Pancreas (tissue), 10 donors: ENCODE measurements at regions not wholly inside any gene's neighbourhood (a gene's known extent, or its start where the extent isn't known, plus 50 kb on each side); places are given as distances from the start of the nearest gene placed in this dataset.
"Not testable (repeated sequence)": the region's sequence is repeated elsewhere in the genome, so short reads cannot be mapped to it uniquely, and the experiment has no call there.

Source experiments
- ATAC-seq, 4 donors: fragments of 200-7000 bp; cut with Tn5 transposase; one replicate each; pipeline versions ENCODE4 v1.8.0 to v1.9.1; 2020; ENCODE audit warnings: mild to moderate bottlenecking in 4 of 4, moderate library complexity in 4 of 4
- DNase-seq, 6 donors: peaks; one replicate each; pipeline ENCODE4 v3.0.0-alpha.2; 2020
- FAIRE-seq: peaks from 2 replicates; lab custom pipeline; 2012; peaks lifted over from hg19 to GRCh38; lab: Jason Lieb, UNC
- H3K27ac ChIP-seq, 4 donors: fragments of 200-600 bp; sonication (generic); 1 replicate in 3 of 4; 2 replicates in 1 of 4; pipeline versions ENCODE4 v1.5.0 to v1.8.0; 2020
- H3K27me3 ChIP-seq, 4 donors: fragments of 200-600 bp; one replicate each; pipeline ENCODE4 v1.8.0; 2021
- H3K36me3 ChIP-seq, 3 donors: fragments of 200-600 bp; sonication (generic) in 1 of 3; one replicate each; pipeline versions ENCODE4 v1.5.0 to v1.8.0; 2020 to 2021
- H3K4me1 ChIP-seq, 3 donors: fragments of 200-600 bp; one replicate each; pipeline ENCODE4 v1.8.0; 2021
- H3K4me3 ChIP-seq, 4 donors: fragments of 200-600 bp; sonication (generic) in 2 of 4; one replicate each; pipeline versions ENCODE4 v1.5.0 to v1.8.0; 2020 to 2021
- H3K9me3 ChIP-seq, 4 donors: fragments of 200-600 bp; one replicate each; pipeline ENCODE4 v1.8.0; 2021
- CTCF ChIP-seq, 4 donors: fragments of 200-600 bp; sonication (generic) in 3 of 4; IDR thresholded peaks; one replicate each; pipeline versions ENCODE4 v1.5.0 to v1.8.0; 2021; ENCODE audit warnings: antibody characterized with exemption in 4 of 4
- WGBS, 2 donors: extraction: QIAGEN DNeasy Blood & Tissue Kit; methylation state at CpG; one replicate each; pipeline ENCODE4 v1.1.7; 2013; 5-methylcytosine and 5-hydroxymethylcytosine counted together
- intact Hi-C, 3 donors: fragments of 100-400 bp; cut with DNase I; formaldehyde crosslinking; loops; one replicate each; pipeline versions ENCODE4 v1.11.1 to v1.14.2; 2022
- donor health status: healthy with polysubstance abuse.
- donor health status: DM: no; HTN: no; CAD: no; lungs with moderate emphysema.
- donor health status: DM: no; HTN: no; CAD: no.
- donor health status: control.
- donor health status: control.
- donor health status: Bipolar disorder and iron deficiency.
- donor health status: DM: yes; HTN: yes; CAD: no.
- donor health status: DM: no; HTN: no; CAD: no.
- donor health status: DM: no; HTN: no; CAD: no.
- donor health status: DM: yes; HTN: yes; CAD: no.

- peaks cover 0 to 2% (median 0%) of the 10 kb centered on the region in 4 donors for H3K9me3 ChIP-seq
- H3K27me3 ChIP-seq, result no peaks in the 10 kb centered on the region
- no peak for DNase-seq
- no peak for TF ChIP-seq CTCF (IDR thresholded peaks at IDR 0.05)
- ATAC-seq, result no peak
- H3K4me3 ChIP-seq, result no peak overlapping the region
- peaks cover 0 to 7% (median 7%) of the 10 kb centered on the region in 3 donors for H3K4me1 ChIP-seq
- no peak overlapping the region for H3K27ac ChIP-seq
- FAIRE-seq, result no peak
- WGBS, 2 donors, result 0 to 46% methylated on average over 1 of the region's 1 CpG
- no peaks in the 10 kb centered on the region for H3K36me3 ChIP-seq
- intact Hi-C loops, result no loop called here
Observed at GRCh38 chr6:27016689-27017088, 230.8 kb upstream of the PRSS16 start.

- H3K9me3 ChIP-seq, H3K4me3 ChIP-seq, intact Hi-C loops, H3K36me3 ChIP-seq, H3K27me3 ChIP-seq, ATAC-seq, DNase-seq, FAIRE-seq, H3K4me1 ChIP-seq, H3K27ac ChIP-seq: not testable (repeated sequence)
- WGBS, 2 donors, result 94 to 96% methylated on average over 6 of the region's 6 CpGs
Observed at GRCh38 chr6:27018401-27018800, 229.1 kb upstream of the PRSS16 start.

- no peaks in the 10 kb centered on the region for H3K36me3 ChIP-seq
- no peak for TF ChIP-seq CTCF (IDR thresholded peaks at IDR 0.05)
- H3K27me3 ChIP-seq, result no peaks in the 10 kb centered on the region
- H3K9me3 ChIP-seq, result peaks cover 0 to 2% (median 0%) of the 10 kb centered on the region in 4 donors
- FAIRE-seq, result no peak
- DNase-seq, result peak; percentile 83 to 93 (median 86)
- WGBS, 2 donors, result 1% methylated on average over 58 of the region's 58 CpGs
- H3K27ac ChIP-seq, result peak overlapping the region; percentile 91 to 95 (median 93)
- peak; percentile 97 to 99 (median 99) for ATAC-seq
- intact Hi-C loops, result no loop called here
- H3K4me3 ChIP-seq, result peak overlapping the region; percentile 58 to 70 (median 64)
- H3K4me1 ChIP-seq, result peaks cover 0 to 7% (median 7%) of the 10 kb centered on the region in 3 donors
Observed at GRCh38 chr6:27019651-27020552, 227.6 kb upstream of the PRSS16 start.

DNA sequence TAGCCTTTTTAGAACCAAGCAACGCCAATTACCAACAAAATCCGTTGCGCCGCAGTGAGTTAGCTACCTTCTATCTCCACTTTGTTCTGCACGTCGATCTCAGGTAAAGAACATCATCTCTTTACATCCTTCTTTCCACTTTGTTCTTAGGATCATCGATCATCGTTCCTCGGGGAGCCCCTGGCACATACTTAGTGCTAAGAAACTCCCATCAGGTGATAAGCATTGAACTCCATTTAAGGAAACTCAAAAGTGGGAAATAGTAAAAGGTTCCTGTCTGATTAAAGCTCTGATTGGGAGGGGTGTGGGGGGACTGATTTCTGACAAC, 227.0 kb upstream of the PRSS16 start:
- TF ChIP-seq CTCF (IDR thresholded peaks at IDR 0.05), result no peak
- Histone ChIP-seq H3K27me3 (no peaks in the 10 kb centered on the region), H3K36me3 (no peaks in the 10 kb centered on the region), H3K9me3 (peaks cover 0 to 2% (median 0%) of the 10 kb centered on the region in 4 donors), H3K4me1 (peaks cover 0 to 7% (median 7%) of the 10 kb centered on the region in 3 donors), H3K27ac (peak overlapping the region; percentile 91 to 95 (median 93)), H3K4me3 (peak overlapping the region; percentile 58 to 70 (median 64))
- 65 to 72% methylated on average over 9 of the region's 9 CpGs for WGBS, 2 donors
- intact Hi-C loops, result no loop called here
- DNase-seq, result no peak
- no peak for ATAC-seq
- FAIRE-seq, result no peak

DNA sequence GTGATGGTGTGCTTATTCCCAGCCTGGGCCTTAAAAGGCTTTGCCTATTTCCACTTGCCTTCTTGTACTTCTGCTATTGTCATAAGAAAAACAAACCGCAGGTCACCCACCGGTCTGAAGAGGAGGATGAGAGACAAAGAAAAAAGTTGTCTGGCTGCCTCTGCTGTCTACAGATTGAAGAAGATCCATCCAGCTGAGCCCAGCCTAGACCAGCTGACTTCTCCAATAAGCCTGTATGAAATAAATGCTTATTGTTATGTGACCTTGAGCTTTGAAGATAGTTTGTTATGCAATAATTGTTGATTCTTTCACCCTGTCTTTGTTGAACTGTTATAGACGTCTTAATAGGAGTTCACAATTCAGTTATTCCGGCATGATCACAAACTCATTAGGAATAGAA, 223.8 kb upstream of the PRSS16 start:
- DNase-seq, result no peak
- Histone ChIP-seq H3K27me3 (no peaks in the 10 kb centered on the region), H3K36me3 (no peaks in the 10 kb centered on the region), H3K4me1 (peaks cover 0 to 5% (median 4%) of the 10 kb centered on the region in 3 donors), H3K9me3 (no peaks in the 10 kb centered on the region), H3K27ac (no peak overlapping the region), H3K4me3 (no peak overlapping the region)
- intact Hi-C loops, result no loop called here
- ATAC-seq, result no peak
- TF ChIP-seq CTCF (IDR thresholded peaks at IDR 0.05), result no peak
- WGBS, 2 donors, result 81 to 89% methylated on average over 4 of the region's 4 CpGs
- no peak for FAIRE-seq
